Kidney tubule cell (primary cell): ENCODE measurements at regions not wholly inside any gene's neighbourhood (a gene's known extent, or its start where the extent isn't known, plus 50 kb on each side); places are given as distances from the start of the nearest gene placed in this dataset.

ENCODE experiments used
- DNase-seq: peaks from one replicate; pipeline ENCODE4 v3.0.0-alpha.2; 2018; ENCODE audit warnings: low spot score

- DNase-seq = no peak
Observed at GRCh38 chr4:125808570-125808969, 493.8 kb downstream of the FAT4 start.

- DNase-seq = no peak
Observed at GRCh38 chr4:125811892-125812291, 497.1 kb downstream of the FAT4 start.

GRCh38 chr4:125826801-125827695 lies 512.3 kb downstream of the FAT4 start:
- no peak for DNase-seq

DNA sequence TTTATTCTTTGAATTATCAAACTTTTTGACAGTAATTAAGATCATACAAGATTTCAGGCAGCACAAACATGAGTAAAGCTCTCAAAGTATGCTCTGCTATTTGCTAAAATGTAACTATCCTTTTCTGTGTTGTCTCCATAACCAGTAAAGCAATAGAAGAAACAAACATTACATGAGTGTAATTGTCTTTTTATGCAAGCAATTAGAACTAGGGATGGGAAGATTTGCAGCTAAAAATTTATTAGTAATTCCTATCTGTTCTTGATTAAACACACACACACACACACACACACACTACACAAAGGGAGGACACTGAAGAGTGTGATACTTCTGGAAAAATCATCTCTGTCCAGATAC lies 512.9 kb downstream of the FAT4 start:
- no peak for DNase-seq

DNA sequence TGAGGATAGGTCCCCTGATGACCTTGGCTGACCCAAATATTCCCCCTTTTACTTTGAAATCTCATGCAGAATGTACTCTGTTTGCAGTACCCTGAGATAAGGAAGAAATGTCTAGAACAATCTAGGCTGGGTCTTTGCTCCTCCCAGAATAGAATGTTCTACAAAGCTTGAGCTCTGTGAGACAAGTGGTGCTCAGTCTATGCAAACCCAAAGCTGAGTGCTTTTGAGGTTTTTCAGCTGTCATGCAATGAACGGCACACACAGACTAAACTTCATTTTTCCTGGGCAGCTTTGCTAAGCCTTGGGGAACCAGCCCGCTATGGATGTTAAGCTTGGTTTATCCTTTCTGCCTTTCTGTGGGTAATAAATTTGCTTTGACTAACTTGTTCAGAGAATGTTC lies 513.6 kb downstream of the FAT4 start:
- no peak for DNase-seq

DNA sequence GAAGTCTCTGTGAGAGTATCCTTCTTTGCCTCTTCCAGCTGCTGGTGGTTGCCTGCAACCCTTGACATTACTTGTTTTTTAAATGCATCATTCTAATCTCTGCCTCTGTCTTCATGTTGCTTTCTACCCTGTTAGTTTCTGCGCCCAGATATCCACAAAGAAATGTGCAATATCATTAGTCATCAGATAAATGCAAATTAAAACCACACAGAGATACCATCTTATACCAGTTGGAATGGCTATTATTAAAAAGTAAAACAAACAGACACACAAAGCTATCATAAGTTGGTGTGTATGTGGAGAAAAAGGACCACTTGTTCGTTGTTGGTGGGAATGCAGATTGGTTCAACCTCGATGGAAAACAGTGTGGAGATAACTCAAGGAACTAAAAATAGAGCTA lies 517.4 kb downstream of the FAT4 start:
- no peak for DNase-seq

DNA sequence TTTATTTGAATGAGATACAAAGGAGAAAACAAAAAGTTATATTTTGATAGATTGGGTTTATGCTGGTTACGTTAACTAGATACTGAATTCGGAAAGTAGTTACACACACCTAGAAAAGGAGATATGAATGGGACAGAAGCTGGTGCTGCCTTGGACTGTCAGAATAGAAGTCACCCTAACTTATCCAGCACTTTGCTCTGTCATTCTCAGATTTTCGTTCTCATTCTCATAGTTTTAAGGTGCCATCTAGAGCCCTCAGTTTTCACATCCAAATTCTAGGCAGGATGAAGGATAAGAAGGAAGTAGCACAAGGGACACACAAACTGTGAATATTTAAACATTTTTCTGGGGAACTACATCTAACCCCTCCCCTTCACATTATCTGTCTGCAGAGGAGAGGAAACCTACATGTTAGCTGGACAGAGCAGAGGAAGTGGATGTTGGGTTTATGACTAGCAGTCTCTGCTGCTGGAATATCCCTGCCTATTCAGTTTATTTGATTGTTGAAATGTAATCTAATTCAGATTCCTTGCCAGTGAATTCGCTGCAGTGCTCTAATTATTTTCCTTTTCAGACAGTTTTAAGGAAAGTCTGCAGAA lies 521.9 kb downstream of the FAT4 start:
- DNase-seq = no peak

DNA sequence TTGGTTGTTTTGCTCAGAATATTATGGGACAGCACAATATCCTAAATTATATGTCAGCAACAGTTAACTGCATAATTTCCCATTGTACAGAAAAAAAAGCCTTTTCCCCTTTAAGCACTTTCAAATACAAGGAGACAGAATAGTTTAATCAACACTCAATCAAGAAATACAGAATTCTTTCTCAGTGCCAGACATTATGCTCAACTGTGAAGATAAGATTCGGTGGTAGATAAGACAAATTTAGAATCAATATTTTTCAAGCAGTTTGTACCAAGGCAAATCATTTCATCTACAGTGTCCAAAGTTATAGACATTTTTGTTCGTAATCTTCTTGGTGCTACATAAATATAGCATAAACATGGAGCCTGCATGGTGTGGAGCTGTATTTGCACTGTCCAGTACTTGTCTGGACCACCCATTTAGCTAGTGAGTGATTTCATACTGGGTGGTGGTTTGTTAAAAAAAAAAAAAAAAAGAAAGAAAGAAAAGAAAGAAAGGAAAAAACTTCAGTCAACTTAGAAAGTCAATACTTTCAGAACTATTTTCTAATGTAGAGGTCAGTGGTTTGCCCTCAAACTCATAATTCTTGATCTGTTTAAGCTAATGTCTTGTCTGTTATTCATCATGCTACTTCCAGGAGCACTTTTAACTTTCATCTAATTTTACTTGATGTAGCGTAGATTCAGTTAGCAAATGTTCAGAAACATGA lies 522.9 kb downstream of the FAT4 start:
- DNase-seq = no peak

- no peak for DNase-seq
Observed at GRCh38 chr4:125838202-125838601, 523.4 kb downstream of the FAT4 start.

- no peak for DNase-seq
Observed at GRCh38 chr4:125838924-125839323, 524.2 kb downstream of the FAT4 start.

GRCh38 chr4:125843947-125844346 lies 529.2 kb downstream of the FAT4 start:
- no peak for DNase-seq

- no peak for DNase-seq
Observed at GRCh38 chr4:125847518-125847917, 532.8 kb downstream of the FAT4 start.

GRCh38 chr4:125849869-125850268 lies 535.1 kb downstream of the FAT4 start:
- DNase-seq = no peak

DNA sequence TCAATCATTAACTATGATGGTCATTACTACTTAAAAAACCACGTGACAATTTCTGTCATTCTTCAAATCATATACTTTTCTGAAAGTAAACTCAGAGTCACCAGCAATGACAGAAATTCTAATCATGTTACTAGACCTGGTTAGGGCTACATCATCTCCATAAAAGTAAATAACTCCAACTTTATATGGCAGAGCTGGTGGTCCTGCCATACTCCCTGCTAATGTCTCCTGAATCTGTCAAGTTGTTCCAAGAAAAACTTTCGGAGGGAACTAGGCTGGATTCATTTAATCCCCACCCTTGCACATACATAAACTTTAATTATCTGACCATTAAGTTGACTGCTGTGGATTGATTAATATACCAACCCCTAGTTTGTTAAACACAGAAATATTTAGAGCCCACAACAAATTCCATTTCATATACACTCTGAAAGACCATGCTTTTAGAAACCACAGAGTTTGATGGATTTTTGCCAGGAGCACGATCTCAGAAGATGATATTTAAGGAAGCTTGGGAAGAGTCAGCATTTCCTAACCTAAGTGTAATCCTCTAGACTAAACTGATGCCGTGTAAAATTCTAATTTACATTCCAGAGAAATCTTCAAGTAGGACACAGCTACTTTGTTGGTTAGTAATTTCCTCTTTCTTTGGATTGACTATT lies 577.0 kb downstream of the FAT4 start:
- no peak for DNase-seq

- DNase-seq = no peak
Observed at GRCh38 chr4:125904802-125905201, 590.0 kb downstream of the FAT4 start.

GRCh38 chr4:125911058-125911457 lies 596.3 kb downstream of the FAT4 start:
- DNase-seq = no peak

DNA sequence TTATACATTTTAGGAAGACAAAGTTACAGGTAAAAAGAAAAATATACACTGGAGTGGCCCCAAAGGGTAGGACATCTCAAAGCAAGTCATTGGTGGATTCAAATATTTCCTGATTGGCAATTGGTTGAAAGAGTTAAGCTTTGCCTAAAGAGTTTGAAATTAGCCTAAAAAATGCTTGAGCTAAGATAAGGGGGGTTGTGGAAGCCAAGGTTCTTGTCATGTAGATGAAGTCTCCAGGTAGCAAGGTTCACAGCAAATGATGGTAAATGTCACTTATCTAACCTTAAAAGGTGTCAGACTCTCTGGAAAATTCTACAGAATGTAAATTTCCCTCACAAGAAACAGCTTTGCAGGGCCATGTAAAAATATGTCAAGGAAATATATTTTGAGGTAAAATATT lies 596.7 kb downstream of the FAT4 start:
- no peak for DNase-seq

DNA sequence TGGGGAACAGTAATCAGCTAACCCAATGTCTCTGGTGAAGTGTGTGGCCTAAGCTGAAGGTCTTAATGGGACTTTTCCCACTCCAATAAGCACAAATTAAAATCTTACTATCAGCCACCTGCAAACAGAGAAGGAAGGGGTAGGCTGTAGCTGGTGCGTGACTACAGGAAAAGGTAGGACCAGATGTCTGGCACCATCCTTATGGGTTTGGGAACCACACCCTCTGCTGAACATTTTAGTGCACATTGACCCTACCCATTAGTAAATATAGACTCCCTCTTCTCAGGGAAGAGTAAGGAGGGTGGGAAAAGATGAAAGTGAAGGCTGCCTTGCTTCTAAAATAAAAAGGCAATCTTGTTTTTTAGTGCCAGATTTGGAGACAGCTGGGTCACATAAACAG lies 602.8 kb downstream of the FAT4 start:
- DNase-seq = no peak

- DNase-seq = no peak
Observed at GRCh38 chr4:125928652-125929051, 613.9 kb downstream of the FAT4 start.

GRCh38 chr4:125938541-125938940 lies 623.8 kb downstream of the FAT4 start:
- DNase-seq = no peak

GRCh38 chr4:125940426-125940825 lies 625.7 kb downstream of the FAT4 start:
- DNase-seq = no peak

GRCh38 chr4:125944966-125945365 lies 630.2 kb downstream of the FAT4 start:
- DNase-seq = no peak

- DNase-seq = no peak
Observed at GRCh38 chr4:125948021-125948420, 633.3 kb downstream of the FAT4 start.
